Mesenchymal stem cell (in vitro differentiated cells and primary cell): ENCODE measurements at regions not wholly inside any gene's neighbourhood (a gene's known extent, or its start where the extent isn't known, plus 50 kb on each side); places are given as distances from the start of the nearest gene placed in this dataset.
A peak's percentile ranks its signal among the peaks of the same experiment; 100 is the strongest.

Source experiments
- DNase-seq: peaks from one replicate; pipeline ENCODE4 v3.0.0-alpha.2; 2013
- H2AFZ ChIP-seq: one replicate; pipeline ENCODE4 v1.6.1; 2013; ENCODE audit warnings: low read depth, mild to moderate bottlenecking, control low read depth, inconsistent platforms, low read length, moderate library complexity
- H2AK5ac ChIP-seq: 2 replicates; pipeline ENCODE4 v1.6.1; 2013; ENCODE audit warnings: low read length, moderate library complexity, mild to moderate bottlenecking, inconsistent platforms; ENCODE audit not compliant: severe bottlenecking
- H2BK120ac ChIP-seq: one replicate; pipeline ENCODE4 v1.6.1; 2013; ENCODE audit warnings: low read depth, mild to moderate bottlenecking, inconsistent platforms, low read length, moderate library complexity
- H2BK12ac ChIP-seq, 2 experiments: one replicate each; pipeline ENCODE4 v1.6.1; 2013; ENCODE audit warnings: inconsistent platforms in 2 of 2, low read length in 2 of 2, mild to moderate bottlenecking in 2 of 2, moderate library complexity in 2 of 2, control low read depth in 1 of 2
- H2BK15ac ChIP-seq: one replicate; pipeline ENCODE4 v1.6.1; 2013; ENCODE audit warnings: mild to moderate bottlenecking, low read depth, inconsistent platforms; ENCODE audit not compliant: poor library complexity, severe bottlenecking
- H2BK5ac ChIP-seq: 2 replicates; pipeline ENCODE4 v1.6.1; 2013; ENCODE audit warnings: low read depth, mild to moderate bottlenecking, low read length, control low read depth, inconsistent platforms; ENCODE audit not compliant: poor library complexity, severe bottlenecking
- H3K14ac ChIP-seq, 2 experiments: one replicate each; pipeline ENCODE4 v1.6.1; 2013; ENCODE audit warnings: inconsistent platforms in 2 of 2, low read length in 2 of 2, control low read depth in 1 of 2, mild to moderate bottlenecking in 1 of 2, moderate library complexity in 1 of 2
- H3K18ac ChIP-seq, 2 experiments: one replicate each; pipeline ENCODE4 v1.6.1; 2013; ENCODE audit warnings: inconsistent platforms in 2 of 2, low read length in 2 of 2, control low read depth in 1 of 2, low read depth in 1 of 2, mild to moderate bottlenecking in 1 of 2
- H3K23ac ChIP-seq, 2 experiments: one replicate each; pipeline ENCODE4 v1.6.1; 2013; ENCODE audit warnings: inconsistent platforms in 2 of 2, low read length in 2 of 2, mild to moderate bottlenecking in 2 of 2, moderate library complexity in 2 of 2, control low read depth in 1 of 2
- H3K27ac ChIP-seq: 2 replicates; pipeline ENCODE4 v1.5.1; 2013; ENCODE audit warnings: mild to moderate bottlenecking, moderate library complexity, low read length, control low read depth, inconsistent platforms; ENCODE audit not compliant: poor library complexity, severe bottlenecking
- H3K27me3 ChIP-seq, 2 experiments: 2 replicates each; pipeline versions ENCODE4 v1.6.1 to v1.7.0; 2013; ENCODE audit warnings: low read length in 2 of 2, mild to moderate bottlenecking in 2 of 2, moderate library complexity in 2 of 2, control low read depth in 1 of 2, inconsistent platforms in 1 of 2; ENCODE audit not compliant: control insufficient read depth in 1 of 2, insufficient read depth in 1 of 2
- H3K36me3 ChIP-seq, 2 experiments: 2 replicates each; pipeline versions ENCODE4 v1.6.1 to v1.7.0; 2013; ENCODE audit warnings: low read length in 2 of 2, control low read depth in 1 of 2, inconsistent platforms in 1 of 2, low read depth in 1 of 2, mild to moderate bottlenecking in 1 of 2; ENCODE audit not compliant: insufficient read depth in 2 of 2, control insufficient read depth in 1 of 2
- H3K4ac ChIP-seq, 2 experiments: one replicate each; pipeline ENCODE4 v1.6.1; 2013; ENCODE audit warnings: inconsistent platforms in 2 of 2, low read length in 2 of 2, mild to moderate bottlenecking in 2 of 2, moderate library complexity in 2 of 2, control low read depth in 1 of 2, low read depth in 1 of 2
- H3K4me1 ChIP-seq: 2 replicates; pipeline ENCODE4 v1.6.1; 2013; ENCODE audit warnings: low read depth, low read length, control low read depth; ENCODE audit not compliant: control insufficient read depth, insufficient read depth
- H3K4me2 ChIP-seq: 2 replicates; pipeline ENCODE4 v1.6.1; 2013; ENCODE audit warnings: low read length, mild to moderate bottlenecking, inconsistent platforms; ENCODE audit not compliant: poor library complexity, severe bottlenecking
- H3K4me3 ChIP-seq, 2 experiments: 2 replicates each; pipeline versions ENCODE4 v1.5.1 to v1.7.0; 2013; ENCODE audit warnings: low read length in 2 of 2, mild to moderate bottlenecking in 2 of 2, control low read depth in 1 of 2, low read depth in 1 of 2; ENCODE audit not compliant: insufficient read depth in 1 of 2
- H3K79me1 ChIP-seq: replicated peaks from 2 replicates; pipeline ENCODE4 v1.6.1; 2013; ENCODE audit warnings: mild to moderate bottlenecking, control low read depth, low read length, inconsistent platforms; ENCODE audit not compliant: poor library complexity, severe bottlenecking
- H3K9ac ChIP-seq: 2 replicates; pipeline ENCODE4 v1.7.0; 2013; ENCODE audit warnings: mild to moderate bottlenecking, low read length, moderate library complexity
- H3K9me3 ChIP-seq: 2 replicates; pipeline ENCODE4 v1.7.0; 2013; ENCODE audit warnings: mild to moderate bottlenecking, low read length; ENCODE audit not compliant: control insufficient read depth
- H4K8ac ChIP-seq: one replicate; pipeline ENCODE4 v1.6.1; 2013; ENCODE audit warnings: inconsistent platforms, mild to moderate bottlenecking, low read length, moderate library complexity
- H4K91ac ChIP-seq: one replicate; pipeline ENCODE4 v1.6.1; 2013; ENCODE audit warnings: mild to moderate bottlenecking, low read length, inconsistent platforms
- whole genome bisulfite sequencing: methylation state at CpG from one replicate; pipeline ENCODE4 v1.1.7; 2013; ENCODE audit warnings: mixed read lengths; 5-methylcytosine and 5-hydroxymethylcytosine counted together

GRCh38 chr13:105008604-105009003 is 1526.9 kb downstream of the EFNB2 start:
- Histone ChIP-seq H2BK5ac (no peak overlapping the region), H3K23ac (no peak overlapping the region), H2BK12ac (no peak overlapping the region), H3K4me2 (no peak overlapping the region), H3K27me3 (no peaks in the 10 kb centered on the region), H3K9me3 (no peaks in the 10 kb centered on the region), H3K4me3 (no peak overlapping the region), H3K4me1 (no peaks in the 10 kb centered on the region), H3K9ac (no peak overlapping the region), H3K14ac (no peak overlapping the region), H3K79me1 (no peaks in the 10 kb centered on the region), H3K4ac (no peak overlapping the region), H3K18ac (no peak overlapping the region), H4K8ac (no peak overlapping the region), H3K27ac (no peak overlapping the region), H4K91ac (no peak overlapping the region), H3K36me3 (no peaks in the 10 kb centered on the region), H2BK15ac (no peak overlapping the region), H2AK5ac (no peak overlapping the region), H2AFZ (no peak overlapping the region), H2BK120ac (no peak overlapping the region)
- peak; percentile 1 for DNase-seq
- 91% methylated on average over 4 of the region's 5 CpGs for WGBS

GRCh38 chr13:105007166-105007808 is 1528.2 kb downstream of the EFNB2 start:
- Histone ChIP-seq H4K8ac (peak overlapping the region; percentile 54), H3K9ac (no peak overlapping the region), H3K4me1 (no peaks in the 10 kb centered on the region), H2AK5ac (no peak overlapping the region), H2AFZ (no peak overlapping the region), H2BK12ac (no peak overlapping the region), H3K4me2 (no peak overlapping the region), H3K14ac (no peak overlapping the region), H2BK15ac (no peak overlapping the region), H3K79me1 (no peaks in the 10 kb centered on the region), H2BK120ac (no peak overlapping the region), H3K4me3 (no peak overlapping the region), H3K27me3 (no peaks in the 10 kb centered on the region), H3K4ac (no peak overlapping the region), H2BK5ac (no peak overlapping the region), H4K91ac (no peak overlapping the region), H3K9me3 (no peaks in the 10 kb centered on the region), H3K23ac (no peak overlapping the region), H3K27ac (no peak overlapping the region), H3K36me3 (no peaks in the 10 kb centered on the region), H3K18ac (no peak overlapping the region)
- 91% methylated on average over 3 of the region's 6 CpGs for WGBS
- DNase-seq, result no peak

GRCh38 chr13:104996022-104996421 is 1539.4 kb downstream of the EFNB2 start:
- H3K79me1 ChIP-seq, result no peaks in the 10 kb centered on the region
- WGBS, result 92% methylated on average over 3 of the region's 3 CpGs
- no peaks in the 10 kb centered on the region for H3K36me3 ChIP-seq
- no peaks in the 10 kb centered on the region for H3K27me3 ChIP-seq
- DNase-seq, result no peak
- no peak overlapping the region for H2BK12ac ChIP-seq
- no peak overlapping the region for H2BK120ac ChIP-seq
- H3K4me2 ChIP-seq, result no peak overlapping the region
- H3K4me1 ChIP-seq, result no peaks in the 10 kb centered on the region
- no peak overlapping the region for H3K4me3 ChIP-seq
- H3K18ac ChIP-seq, result no peak overlapping the region
- H4K8ac ChIP-seq, result no peak overlapping the region
- no peak overlapping the region for H2BK5ac ChIP-seq
- no peak overlapping the region for H3K14ac ChIP-seq
- no peak overlapping the region for H2AFZ ChIP-seq
- no peak overlapping the region for H2BK15ac ChIP-seq
- no peak overlapping the region for H3K23ac ChIP-seq
- H3K27ac ChIP-seq, result no peak overlapping the region
- no peak overlapping the region for H3K9ac ChIP-seq
- no peak overlapping the region for H3K4ac ChIP-seq
- no peak overlapping the region for H2AK5ac ChIP-seq
- H4K91ac ChIP-seq, result no peak overlapping the region
- no peaks in the 10 kb centered on the region for H3K9me3 ChIP-seq

- H3K9me3 ChIP-seq, result no peaks in the 10 kb centered on the region
- no peaks in the 10 kb centered on the region for H3K27me3 ChIP-seq
- H3K27ac ChIP-seq, result no peak overlapping the region
- H2BK5ac ChIP-seq, result no peak overlapping the region
- H2AFZ ChIP-seq, result no peak overlapping the region
- no peak overlapping the region for H3K23ac ChIP-seq
- 73% methylated on average over 3 of the region's 3 CpGs for WGBS
- no peaks in the 10 kb centered on the region for H3K36me3 ChIP-seq
- no peak overlapping the region for H3K4ac ChIP-seq
- H2BK15ac ChIP-seq, result no peak overlapping the region
- H3K79me1 ChIP-seq, result no peaks in the 10 kb centered on the region
- H3K9ac ChIP-seq, result no peak overlapping the region
- H3K4me2 ChIP-seq, result no peak overlapping the region
- no peaks in the 10 kb centered on the region for H3K4me1 ChIP-seq
- H2AK5ac ChIP-seq, result no peak overlapping the region
- no peak overlapping the region for H4K91ac ChIP-seq
- no peak overlapping the region for H3K14ac ChIP-seq
- no peak overlapping the region for H2BK12ac ChIP-seq
- no peak overlapping the region for H3K4me3 ChIP-seq
- no peak overlapping the region for H3K18ac ChIP-seq
- H2BK120ac ChIP-seq, result no peak overlapping the region
- no peak overlapping the region for H4K8ac ChIP-seq
- no peak for DNase-seq
These were observed 1541.8 kb downstream of the EFNB2 start for GRCh38 chr13:104993708-104994107.
